Hepatocyte (in vitro differentiated cells): ENCODE measurements at regions not wholly inside any gene's neighbourhood (a gene's known extent, or its start where the extent isn't known, plus 50 kb on each side); places are given as distances from the start of the nearest gene placed in this dataset.

Source experiments
- DNase-seq: peaks from one replicate; pipeline ENCODE4 v3.0.0-alpha.2; 2016; ENCODE audit warnings: low spot score
- H2AFZ ChIP-seq: fragments of 200-600 bp; sonication (generic); 2 replicates; pipeline ENCODE4 v1.6.0; 2016; ENCODE audit warnings: antibody characterized with exemption, mild to moderate bottlenecking
- H3K27ac ChIP-seq: fragments of 200-600 bp; sonication (generic); 2 replicates; pipeline ENCODE4 v1.5.1; 2016; ENCODE audit warnings: mild to moderate bottlenecking
- H3K27me3 ChIP-seq: fragments of 200-600 bp; sonication (generic); 2 replicates; pipeline ENCODE4 v1.6.1; 2016
- H3K36me3 ChIP-seq: fragments of 200-600 bp; sonication (generic); replicated peaks from 2 replicates; pipeline ENCODE4 v1.5.1; 2016; ENCODE audit warnings: low read depth; ENCODE audit not compliant: insufficient read depth
- H3K4me1 ChIP-seq: fragments of 200-600 bp; sonication (generic); 2 replicates; pipeline ENCODE4 v1.5.1; 2016; ENCODE audit warnings: mild to moderate bottlenecking, moderate library complexity; ENCODE audit not compliant: insufficient read depth
- H3K4me2 ChIP-seq: fragments of 200-600 bp; sonication (generic); 2 replicates; pipeline ENCODE4 v1.6.0; 2016
- H3K4me3 ChIP-seq: fragments of 200-600 bp; sonication (generic); 2 replicates; pipeline ENCODE4 v1.5.1; 2016; ENCODE audit warnings: mild to moderate bottlenecking
- H3K79me2 ChIP-seq: fragments of 200-600 bp; sonication (generic); 2 replicates; pipeline ENCODE4 v1.6.0; 2017; ENCODE audit warnings: mild to moderate bottlenecking
- H3K9me2 ChIP-seq: fragments of 200-600 bp; sonication (generic); replicated peaks from 2 replicates; pipeline ENCODE4 v1.6.0; 2017; ENCODE audit warnings: mild to moderate bottlenecking; ENCODE audit not compliant: insufficient read depth
- H3K9me3 ChIP-seq: fragments of 200-600 bp; sonication (generic); 2 replicates; pipeline ENCODE4 v1.5.1; 2016; ENCODE audit warnings: low read depth, mild to moderate bottlenecking
- H4K20me1 ChIP-seq: fragments of 200-600 bp; sonication (generic); 2 replicates; pipeline ENCODE4 v1.6.0; 2016; ENCODE audit warnings: mild to moderate bottlenecking; ENCODE audit not compliant: insufficient read depth, poor library complexity, severe bottlenecking
- EZH2 ChIP-seq: fragments of 200-600 bp; sonication (generic); IDR thresholded peaks from 2 replicates; pipeline ENCODE4 v1.6.1; 2016; ENCODE audit warnings: antibody characterized with exemption, mild to moderate bottlenecking, borderline replicate concordance
- EZH2phosphoT487 ChIP-seq: fragments of 200-600 bp; sonication (generic); IDR thresholded peaks from one replicate; pipeline ENCODE4 v1.6.1; 2018; ENCODE audit warnings: antibody characterized with exemption, mild to moderate bottlenecking, low read depth, moderate library complexity; ENCODE audit not compliant: unreplicated experiment, severe bottlenecking
- WGBS: methylation state at CpG from one replicate; pipeline ENCODE4 v1.1.6; 2016; ENCODE audit warnings: low lambda C conversion rate; ENCODE audit errors: missing lambda C conversion rate; 5-methylcytosine and 5-hydroxymethylcytosine counted together
- TF ChIP-seq, protein P1 (sequence below): fragments of 200-600 bp; sonication (generic); IDR thresholded peaks from 2 replicates; pipeline ENCODE4 v1.5.1; 2016; ENCODE audit warnings: antibody characterized with exemption, mild to moderate bottlenecking; ENCODE audit not compliant: poor library complexity

DNA sequence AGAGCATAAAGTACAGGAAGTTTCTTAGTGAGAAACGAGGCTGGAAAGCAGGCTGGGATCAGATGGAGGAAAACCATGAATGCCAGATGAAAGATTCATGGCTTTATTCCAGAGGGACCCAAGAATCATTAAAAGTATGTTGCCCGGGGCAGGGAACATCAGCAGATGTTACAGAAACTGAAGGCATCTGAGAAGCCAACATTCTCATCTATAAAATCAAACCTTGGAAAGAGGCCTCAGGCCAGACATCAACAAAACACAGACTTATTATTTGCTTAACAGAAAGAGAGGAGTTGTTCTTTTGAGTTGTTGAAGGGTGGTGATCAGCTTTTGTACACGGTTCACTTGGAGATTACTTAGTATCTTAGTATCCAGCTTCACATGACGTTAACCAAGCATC, 543.6 kb downstream of the RFC3 start:
- H3K36me3 ChIP-seq: no peaks in the 10 kb centered on the region
- no peaks in the 10 kb centered on the region for H3K4me1 ChIP-seq
- H3K9me3 ChIP-seq: no peaks in the 10 kb centered on the region
- H4K20me1 ChIP-seq: no peaks in the 10 kb centered on the region
- H3K4me3 ChIP-seq: no peak overlapping the region
- peak; percentile 13 for DNase-seq
- H3K27ac ChIP-seq: no peak overlapping the region
- TF ChIP-seq, protein P1, sequence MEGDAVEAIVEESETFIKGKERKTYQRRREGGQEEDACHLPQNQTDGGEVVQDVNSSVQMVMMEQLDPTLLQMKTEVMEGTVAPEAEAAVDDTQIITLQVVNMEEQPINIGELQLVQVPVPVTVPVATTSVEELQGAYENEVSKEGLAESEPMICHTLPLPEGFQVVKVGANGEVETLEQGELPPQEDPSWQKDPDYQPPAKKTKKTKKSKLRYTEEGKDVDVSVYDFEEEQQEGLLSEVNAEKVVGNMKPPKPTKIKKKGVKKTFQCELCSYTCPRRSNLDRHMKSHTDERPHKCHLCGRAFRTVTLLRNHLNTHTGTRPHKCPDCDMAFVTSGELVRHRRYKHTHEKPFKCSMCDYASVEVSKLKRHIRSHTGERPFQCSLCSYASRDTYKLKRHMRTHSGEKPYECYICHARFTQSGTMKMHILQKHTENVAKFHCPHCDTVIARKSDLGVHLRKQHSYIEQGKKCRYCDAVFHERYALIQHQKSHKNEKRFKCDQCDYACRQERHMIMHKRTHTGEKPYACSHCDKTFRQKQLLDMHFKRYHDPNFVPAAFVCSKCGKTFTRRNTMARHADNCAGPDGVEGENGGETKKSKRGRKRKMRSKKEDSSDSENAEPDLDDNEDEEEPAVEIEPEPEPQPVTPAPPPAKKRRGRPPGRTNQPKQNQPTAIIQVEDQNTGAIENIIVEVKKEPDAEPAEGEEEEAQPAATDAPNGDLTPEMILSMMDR: no peak
- TF ChIP-seq EZH2phosphoT487 (no peak), EZH2 (no peak)
- 48% methylated on average over 4 of the region's 4 CpGs for WGBS
- no peaks in the 10 kb centered on the region for H3K79me2 ChIP-seq
- no peak overlapping the region for H2AFZ ChIP-seq
- no peak overlapping the region for H3K4me2 ChIP-seq
- no peaks in the 10 kb centered on the region for H3K27me3 ChIP-seq
- H3K9me2 ChIP-seq: no peaks in the 10 kb centered on the region

DNA sequence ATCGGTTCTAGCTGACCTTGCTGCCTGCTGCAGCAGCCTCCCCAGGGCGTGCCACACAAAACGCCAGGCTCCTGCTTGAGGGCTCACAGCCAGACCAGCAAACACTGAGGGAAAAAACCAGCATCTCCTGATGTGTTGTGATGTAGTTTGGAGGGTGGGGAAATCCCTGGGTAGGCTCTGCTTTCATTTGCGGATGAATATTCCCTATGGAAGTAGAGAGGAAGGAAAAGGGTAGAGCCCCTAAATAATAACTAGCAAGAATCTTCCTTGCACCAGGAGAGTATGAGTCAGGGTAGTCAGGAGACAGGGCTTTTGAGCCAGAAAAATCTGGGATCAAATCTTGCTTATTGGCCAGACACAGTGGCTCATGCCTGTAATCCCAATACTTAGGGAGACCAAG, 545.3 kb downstream of the RFC3 start:
- no peak overlapping the region for H2AFZ ChIP-seq
- H3K27me3 ChIP-seq: no peaks in the 10 kb centered on the region
- no peaks in the 10 kb centered on the region for H3K9me2 ChIP-seq
- H3K36me3 ChIP-seq: no peaks in the 10 kb centered on the region
- no peak for DNase-seq
- H3K9me3 ChIP-seq: no peaks in the 10 kb centered on the region
- no peak overlapping the region for H3K4me3 ChIP-seq
- no peak overlapping the region for H3K4me2 ChIP-seq
- TF ChIP-seq, protein P1: no peak
- TF ChIP-seq EZH2 (no peak), EZH2phosphoT487 (no peak)
- no peaks in the 10 kb centered on the region for H3K79me2 ChIP-seq
- 97% methylated on average over 4 of the region's 4 CpGs for WGBS
- H3K27ac ChIP-seq: no peak overlapping the region
- no peaks in the 10 kb centered on the region for H3K4me1 ChIP-seq
- H4K20me1 ChIP-seq: no peaks in the 10 kb centered on the region

DNA sequence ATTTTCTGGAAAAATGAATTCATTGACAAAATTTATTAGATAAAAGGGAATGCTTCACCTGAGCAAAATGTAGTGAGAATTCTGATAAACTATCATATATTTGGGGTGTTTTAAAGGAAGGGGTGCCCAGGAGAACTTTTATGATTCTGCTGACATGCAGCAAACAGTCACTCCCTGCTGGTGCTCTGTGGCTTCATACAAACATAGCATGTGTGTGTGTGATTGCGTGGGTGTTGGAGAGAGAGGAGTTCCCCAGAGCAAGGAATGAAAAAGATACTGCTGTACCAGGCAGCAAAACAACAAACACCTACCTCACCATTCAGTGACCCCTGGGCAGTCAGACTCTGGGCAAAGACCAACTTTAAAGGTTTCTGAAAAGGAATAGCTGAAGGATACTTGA, 546.7 kb downstream of the RFC3 start:
- H3K27ac ChIP-seq: no peak overlapping the region
- no peaks in the 10 kb centered on the region for H3K27me3 ChIP-seq
- H3K4me3 ChIP-seq: no peak overlapping the region
- H3K36me3 ChIP-seq: no peaks in the 10 kb centered on the region
- no peaks in the 10 kb centered on the region for H4K20me1 ChIP-seq
- no peak for TF ChIP-seq EZH2
- no peak for TF ChIP-seq EZH2phosphoT487
- TF ChIP-seq, protein P1: no peak
- H3K9me2 ChIP-seq: no peaks in the 10 kb centered on the region
- 57% methylated on average over 1 of the region's 1 CpG for WGBS
- H3K4me1 ChIP-seq: no peaks in the 10 kb centered on the region
- no peaks in the 10 kb centered on the region for H3K79me2 ChIP-seq
- no peak overlapping the region for H2AFZ ChIP-seq
- no peak overlapping the region for H3K4me2 ChIP-seq
- no peaks in the 10 kb centered on the region for H3K9me3 ChIP-seq
- DNase-seq: peak; percentile 8

DNA sequence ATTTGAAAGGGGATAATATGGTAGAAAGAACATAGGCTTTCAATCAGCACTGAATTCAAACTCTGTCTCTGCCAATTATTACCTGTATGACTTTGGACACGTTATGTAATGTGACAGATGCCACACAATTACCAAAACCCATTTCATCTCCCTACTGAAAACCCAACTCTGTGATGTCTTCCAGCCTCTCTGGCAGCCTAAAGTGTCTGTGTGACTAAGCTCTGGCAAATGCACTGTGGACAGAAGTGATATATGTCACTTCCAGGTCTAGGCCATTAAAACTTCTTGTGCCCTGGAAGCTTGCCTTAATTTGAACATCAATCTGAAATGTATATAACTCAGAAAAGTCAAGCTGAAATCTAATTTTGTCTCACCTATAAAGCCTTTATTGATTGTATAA, 552.0 kb downstream of the RFC3 start:
- H3K4me1 ChIP-seq: no peaks in the 10 kb centered on the region
- H4K20me1 ChIP-seq: no peaks in the 10 kb centered on the region
- H3K27me3 ChIP-seq: no peaks in the 10 kb centered on the region
- no peak overlapping the region for H3K4me2 ChIP-seq
- 0% methylated on average over 1 of the region's 1 CpG for whole genome bisulfite sequencing
- H3K27ac ChIP-seq: no peak overlapping the region
- H3K9me2 ChIP-seq: no peaks in the 10 kb centered on the region
- TF ChIP-seq, protein P1: no peak
- TF ChIP-seq EZH2phosphoT487 (no peak), EZH2 (no peak)
- DNase-seq: no peak
- H3K36me3 ChIP-seq: no peaks in the 10 kb centered on the region
- H3K9me3 ChIP-seq: no peaks in the 10 kb centered on the region
- H3K79me2 ChIP-seq: no peaks in the 10 kb centered on the region
- no peak overlapping the region for H3K4me3 ChIP-seq
- H2AFZ ChIP-seq: no peak overlapping the region
